Fibroblast of skin of back (primary cell): ENCODE measurements at regions not wholly inside any gene's neighbourhood (a gene's known extent, or its start where the extent isn't known, plus 50 kb on each side); places are given as distances from the start of the nearest gene placed in this dataset.
A peak's percentile ranks its signal among the peaks of the same experiment; 100 is the strongest.
"Not testable (repeated sequence)": the region's sequence is repeated elsewhere in the genome, so short reads cannot be mapped to it uniquely, and the experiment has no call there.

ENCODE experiments used
- DNase-seq: peaks from one replicate; pipeline ENCODE4 v3.0.0-alpha.2; 2013

DNA sequence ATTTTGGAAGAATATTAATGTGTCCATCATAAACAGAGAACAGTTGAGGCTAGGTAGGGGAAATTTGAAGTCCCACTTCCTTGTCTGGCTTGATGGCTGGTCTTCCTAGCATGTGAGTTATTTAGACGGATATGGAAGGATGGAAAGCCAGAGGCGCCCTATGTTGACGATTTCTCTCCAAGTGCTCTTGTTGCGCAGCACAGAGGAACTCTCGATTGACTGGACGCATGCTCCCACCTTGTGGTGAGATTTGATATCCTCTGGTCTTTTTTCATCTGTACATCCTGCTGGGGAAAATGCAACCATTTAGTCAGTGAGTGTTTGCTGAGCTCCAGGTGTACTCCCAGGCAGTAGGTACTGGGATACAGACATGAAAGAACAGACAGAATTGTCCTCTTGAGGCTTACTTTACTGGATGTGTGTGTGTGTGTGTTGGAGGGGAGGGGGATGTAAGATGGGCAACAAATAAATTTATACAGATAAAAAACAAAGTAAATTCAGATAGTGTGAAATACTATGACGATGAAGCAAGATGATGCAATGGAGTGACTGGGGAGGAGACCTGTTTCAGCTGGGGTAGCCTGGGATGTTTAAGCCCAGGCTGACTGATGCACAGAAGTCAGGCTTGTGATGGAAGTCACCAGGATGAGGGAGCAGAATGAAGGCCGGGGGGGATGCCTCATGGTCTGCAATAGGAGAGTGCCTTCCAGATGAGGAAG, 137.2 kb downstream of the TRIM43 start:
- DNase-seq: peak; percentile 82

DNA sequence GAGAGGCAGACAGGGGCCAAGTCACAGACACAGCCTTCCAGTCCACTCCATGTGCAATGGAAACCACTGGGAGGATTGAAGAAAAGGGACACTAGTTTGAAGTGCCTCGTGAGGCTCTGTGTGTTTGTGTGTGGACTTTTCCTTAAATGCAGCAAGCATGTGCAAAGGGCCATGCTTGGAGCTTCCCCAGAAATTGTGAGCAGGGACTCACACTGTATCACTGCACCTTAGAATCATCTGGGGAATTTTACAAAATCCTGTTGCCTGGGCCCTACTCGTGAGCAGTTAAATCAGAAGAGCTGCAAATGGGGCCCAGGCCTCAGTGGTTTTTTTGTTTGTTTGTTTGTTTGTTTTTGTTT, 137.8 kb downstream of the TRIM43 start:
- DNase-seq: no peak

DNA sequence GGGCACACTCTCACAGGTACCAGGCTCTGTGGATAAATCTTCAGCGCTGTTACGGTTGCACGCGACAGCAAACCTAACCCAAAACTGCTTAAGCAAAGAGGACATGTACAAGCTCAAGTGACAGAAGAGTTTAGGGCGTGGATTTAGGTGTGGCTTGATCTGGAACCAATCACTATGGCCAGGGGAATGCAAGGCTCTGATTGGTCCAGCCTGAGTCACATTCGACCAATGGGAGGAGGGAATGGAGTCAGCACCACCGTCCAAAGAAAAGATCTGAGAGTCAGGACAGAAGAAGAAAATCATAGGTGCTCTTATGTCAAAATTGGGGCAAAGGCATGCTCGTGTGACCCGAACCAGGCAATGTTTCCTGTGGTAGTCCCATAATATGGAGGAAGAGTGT, 139.0 kb downstream of the TRIM43 start:
- DNase-seq: peak; percentile 4

DNA sequence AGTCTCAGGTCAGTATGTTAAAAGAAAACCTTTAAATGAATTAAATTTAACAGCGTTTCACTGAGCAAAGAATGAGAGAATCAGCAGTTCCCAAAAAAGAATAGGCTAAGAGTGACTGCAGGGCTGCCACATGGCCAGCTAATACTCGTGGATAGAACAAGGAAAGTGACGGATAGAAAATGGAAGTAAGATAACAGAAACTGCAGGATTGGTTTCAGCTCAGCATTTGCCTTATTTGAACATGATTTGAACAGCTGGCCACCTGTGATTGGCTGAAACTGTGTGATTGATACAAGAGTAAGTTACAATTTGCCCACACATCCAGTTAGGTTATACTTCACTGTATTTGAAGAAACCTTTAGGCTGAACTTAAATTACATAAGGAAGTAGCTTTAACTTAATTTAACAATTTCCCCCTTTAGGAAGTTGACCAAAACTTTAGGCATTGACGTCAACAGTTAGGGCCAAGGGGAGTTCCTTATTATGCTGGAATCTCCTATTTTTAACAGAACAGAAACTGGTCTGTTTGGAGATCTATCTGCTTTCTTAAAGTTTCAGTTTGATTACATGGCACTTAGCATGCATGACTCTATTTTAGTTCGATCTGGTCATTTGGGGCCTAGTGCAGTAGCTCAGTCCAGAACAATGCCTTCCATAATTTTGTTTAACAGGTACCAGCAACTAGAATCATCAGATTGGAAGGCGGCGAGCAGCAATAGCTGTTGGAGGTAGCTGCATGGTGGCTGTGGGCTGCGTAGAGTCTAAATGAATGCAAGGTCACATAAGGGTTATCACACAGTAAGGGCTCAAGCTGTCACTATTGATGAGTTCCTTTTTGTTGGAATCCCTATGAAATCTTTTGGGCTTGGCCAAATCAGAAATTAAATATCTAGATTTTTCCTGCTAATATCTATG, 143.4 kb downstream of the TRIM43 start:
- no peak for DNase-seq

DNA sequence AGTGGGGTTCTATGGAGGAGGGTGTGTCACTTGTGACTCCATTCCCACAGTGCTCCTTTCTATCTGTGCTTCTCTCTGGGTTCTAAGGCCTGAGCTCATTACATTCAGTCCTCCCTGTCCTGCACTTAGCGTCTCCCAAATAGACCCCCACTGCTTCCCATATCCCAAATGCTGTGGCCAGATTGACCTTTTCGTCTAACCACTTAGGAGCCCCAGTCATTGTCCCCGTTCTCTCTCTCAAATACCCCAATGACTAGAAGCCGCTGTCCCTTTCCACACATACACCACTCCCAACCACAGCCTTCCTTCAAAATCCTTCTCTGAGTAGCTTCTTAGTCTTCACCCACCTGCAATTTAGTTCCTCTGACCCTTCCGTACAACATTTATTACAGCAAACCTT, 146.5 kb downstream of the TRIM43 start:
- no peak for DNase-seq

DNA sequence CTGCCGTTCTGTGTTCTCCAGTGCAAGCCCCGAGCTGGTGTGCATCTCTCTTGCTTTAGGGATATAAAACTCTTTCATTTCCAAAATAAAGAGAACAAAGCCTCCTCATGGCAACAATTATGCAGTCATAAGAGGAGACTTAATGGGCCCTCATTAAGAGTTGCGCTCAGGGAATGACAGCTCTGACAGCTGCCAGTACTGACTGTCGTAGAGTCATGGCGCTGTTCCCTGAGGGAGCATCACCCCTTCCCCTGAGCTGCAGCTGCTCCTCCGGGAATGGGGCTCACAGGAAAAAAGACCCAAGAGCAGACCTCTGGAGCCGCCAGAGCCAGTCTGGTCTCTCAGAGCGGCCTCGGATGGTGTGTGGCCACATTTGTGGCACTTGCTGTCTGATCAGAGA, 160.3 kb downstream of the TRIM43 start:
- DNase-seq: not testable (repeated sequence)

DNA sequence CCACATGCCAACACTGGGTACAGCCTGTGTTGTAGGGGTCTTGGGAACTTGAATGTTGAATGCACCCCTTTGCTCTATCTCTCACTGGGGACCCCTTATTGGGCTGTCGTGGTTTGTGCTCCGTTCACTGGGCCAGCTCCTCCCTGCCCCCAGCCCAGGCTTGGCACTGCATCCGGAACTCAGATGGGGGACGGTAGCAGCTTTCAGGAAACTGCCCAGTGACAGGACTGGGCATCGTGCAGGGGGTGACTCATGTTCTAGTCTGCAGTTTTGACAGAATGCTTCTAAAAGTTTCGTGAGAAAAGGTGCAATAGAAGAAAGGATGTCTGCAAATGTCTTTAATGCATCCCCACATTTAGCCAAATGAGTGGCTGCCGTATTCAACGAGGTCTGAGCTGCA, 162.0 kb downstream of the TRIM43 start:
- not testable (repeated sequence) for DNase-seq

DNA sequence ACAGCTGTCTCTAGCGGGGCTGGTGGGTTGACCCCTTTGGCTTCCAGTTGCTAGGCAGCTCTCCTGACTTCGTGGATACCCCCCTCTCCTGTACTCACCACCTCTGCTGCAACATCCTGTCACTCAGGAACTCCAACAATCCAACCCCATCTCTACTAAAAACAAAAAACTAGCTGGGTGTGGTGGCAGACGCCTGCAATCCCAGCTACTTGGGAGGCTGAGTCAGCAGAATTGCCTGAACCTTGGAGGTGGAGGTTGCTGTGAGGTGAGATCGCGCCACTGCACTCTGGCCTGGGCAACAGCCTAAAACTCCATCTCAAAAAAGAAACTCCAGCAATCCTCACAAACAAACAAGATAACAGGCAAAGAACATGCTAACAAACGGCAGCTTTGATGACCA, 162.4 kb downstream of the TRIM43 start:
- not testable (repeated sequence) for DNase-seq

DNA sequence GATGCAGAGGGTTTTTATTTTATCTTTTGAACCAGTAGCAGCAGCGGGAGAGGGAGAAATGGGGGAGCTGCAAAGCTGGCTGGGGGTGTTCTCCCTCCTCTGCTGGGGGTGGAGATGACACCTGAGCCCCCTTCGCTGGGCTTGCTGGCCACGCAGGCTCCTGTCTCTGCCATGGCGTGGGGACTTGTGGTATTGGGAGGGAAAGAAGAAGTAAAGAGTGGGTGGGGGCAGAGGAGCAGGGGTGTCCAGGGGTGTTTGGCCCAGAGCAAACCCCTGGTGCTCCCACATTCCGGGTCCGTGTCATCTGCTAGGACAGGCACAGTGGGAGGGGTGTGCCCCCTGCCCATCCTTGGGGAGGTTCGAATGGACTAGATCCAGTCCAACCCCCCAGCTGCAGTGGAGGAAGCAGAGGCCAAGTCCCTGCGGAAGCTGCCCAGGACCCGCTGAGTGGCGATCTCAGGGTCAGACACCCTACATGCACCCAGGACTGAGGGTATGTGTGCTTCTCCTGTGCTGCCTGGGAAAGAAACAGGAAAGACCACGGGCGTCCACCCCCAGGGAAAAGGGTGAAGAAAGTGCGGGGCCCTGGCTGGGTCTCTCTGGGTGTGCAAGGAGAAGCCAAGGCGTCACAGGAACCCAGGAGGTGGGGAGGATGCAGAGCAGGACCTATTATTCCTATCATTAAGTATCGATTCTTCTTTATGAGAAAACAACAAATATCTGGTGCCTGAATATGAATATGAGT, 163.2 kb downstream of the TRIM43 start:
- not testable (repeated sequence) for DNase-seq

DNA sequence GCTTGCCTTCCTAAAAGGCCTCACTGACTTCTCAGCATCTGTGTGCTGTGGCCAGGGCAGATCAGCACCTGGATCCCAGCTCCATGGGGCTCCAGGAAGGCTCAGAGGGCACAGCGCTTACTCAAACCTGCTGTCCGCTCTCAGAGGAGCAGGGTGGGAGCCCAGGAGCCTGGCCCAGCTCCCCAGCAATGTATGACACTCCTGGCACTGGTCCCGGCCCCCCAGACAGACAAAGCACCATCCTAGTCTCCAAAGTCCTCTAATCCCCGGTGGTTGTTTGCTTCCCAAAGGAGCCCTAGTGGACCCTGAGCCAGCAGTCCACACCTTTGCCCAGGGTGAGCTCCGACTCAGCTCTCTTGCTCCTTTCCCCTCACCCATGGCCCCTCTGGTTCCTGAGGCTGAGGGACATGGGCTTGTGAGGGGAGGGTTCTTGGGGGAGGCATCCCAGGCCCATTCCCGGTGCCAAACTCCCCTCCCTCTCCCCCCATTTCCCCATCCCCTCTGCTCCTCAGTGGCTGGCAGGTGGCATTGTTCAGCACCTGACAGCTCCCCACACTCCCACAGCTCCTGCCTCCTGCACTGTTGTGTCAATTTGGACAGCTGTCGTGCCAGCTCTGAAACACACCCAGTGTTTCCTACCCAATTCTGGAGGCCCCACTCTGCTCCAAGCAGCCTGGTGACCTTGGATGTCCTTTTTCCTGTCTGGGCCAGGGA, 164.3 kb downstream of the TRIM43 start:
- not testable (repeated sequence) for DNase-seq

DNA sequence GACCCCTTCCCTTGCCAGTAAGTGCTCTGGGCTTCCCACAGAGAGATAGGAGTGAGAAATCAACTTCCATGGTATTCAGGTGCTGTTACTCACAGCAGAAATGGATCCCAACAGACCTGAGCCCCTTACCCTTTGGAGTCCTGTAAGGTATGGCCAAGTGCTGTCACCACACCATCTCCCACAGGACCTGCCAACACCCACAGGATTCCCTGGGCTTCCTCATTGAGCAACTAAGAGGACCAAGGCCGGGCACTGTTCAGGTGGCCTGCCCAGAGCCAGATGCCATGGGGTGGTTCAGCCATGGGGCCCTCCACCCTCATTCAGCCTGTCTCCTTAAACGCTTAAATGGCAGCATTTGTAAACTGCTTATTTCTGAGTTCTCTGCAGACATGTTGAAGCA, 166.2 kb downstream of the TRIM43 start:
- no peak for DNase-seq

DNA sequence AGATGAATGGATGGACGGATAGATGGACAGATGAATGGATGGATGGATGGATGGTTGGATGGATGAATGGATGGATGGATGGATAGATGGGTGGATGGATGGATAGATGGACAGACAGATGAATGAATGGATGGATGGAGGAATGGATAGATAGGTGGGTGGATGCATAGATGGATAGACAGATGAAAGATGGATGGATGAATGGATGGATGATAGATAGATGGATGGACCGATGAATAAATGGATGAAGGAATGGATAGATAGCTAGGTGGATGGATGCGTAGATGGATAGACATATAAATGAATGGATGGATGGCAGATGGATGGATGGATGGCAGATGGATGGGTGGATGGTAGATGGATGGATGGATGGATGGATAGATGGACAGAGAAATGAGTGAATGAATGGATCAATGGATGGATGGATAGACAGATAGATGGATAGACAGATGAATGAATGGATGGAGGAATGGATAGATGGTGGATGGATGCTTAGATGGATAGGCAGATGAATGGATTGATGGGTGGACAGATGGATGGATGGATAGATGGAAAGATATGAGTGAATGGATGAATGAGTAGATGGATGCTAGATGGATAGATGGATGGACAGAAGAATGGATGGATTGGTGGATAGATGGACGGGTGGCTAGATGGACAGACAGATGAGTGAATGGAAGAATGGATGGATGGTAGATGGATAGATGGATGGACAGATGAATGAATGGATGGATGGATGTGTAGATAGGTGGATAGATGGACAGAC, 167.9 kb downstream of the TRIM43 start:
- DNase-seq: no peak

DNA sequence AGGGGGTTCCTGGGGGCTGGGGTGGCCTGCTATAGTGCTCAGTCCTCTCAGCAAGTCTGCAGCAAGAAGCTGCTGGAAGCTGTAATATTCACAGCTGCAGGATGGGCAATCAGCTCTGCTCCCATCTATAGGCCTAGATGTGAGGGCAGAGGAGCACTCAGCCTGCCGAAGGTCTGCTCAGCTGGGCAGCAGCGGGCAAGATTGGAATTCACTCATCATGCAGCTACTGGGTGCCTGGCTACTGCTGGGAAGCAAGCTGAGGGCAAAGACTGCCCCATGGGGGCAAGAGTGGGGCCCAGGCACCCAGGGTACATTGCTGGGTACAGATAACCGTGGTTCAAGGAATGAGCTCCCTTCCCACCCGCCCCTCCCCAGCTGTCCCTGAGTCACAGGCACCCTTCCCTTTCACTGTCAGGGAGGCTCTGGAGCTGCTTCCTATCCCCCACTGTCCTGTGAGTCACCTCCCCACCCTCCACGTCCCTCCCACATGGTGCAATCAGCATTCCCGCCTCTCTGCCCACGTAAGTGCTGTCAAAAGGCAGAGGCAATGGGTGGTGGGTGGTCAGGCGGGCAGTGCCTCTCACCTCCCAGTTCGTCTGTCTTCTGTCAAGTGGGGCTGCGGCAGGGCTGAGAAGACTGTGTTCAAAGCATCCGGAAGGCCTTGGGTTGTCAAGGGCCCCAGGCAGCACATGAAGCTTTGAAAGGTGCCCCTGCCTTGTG, 169.2 kb downstream of the TRIM43 start:
- peak; percentile 85 for DNase-seq

DNA sequence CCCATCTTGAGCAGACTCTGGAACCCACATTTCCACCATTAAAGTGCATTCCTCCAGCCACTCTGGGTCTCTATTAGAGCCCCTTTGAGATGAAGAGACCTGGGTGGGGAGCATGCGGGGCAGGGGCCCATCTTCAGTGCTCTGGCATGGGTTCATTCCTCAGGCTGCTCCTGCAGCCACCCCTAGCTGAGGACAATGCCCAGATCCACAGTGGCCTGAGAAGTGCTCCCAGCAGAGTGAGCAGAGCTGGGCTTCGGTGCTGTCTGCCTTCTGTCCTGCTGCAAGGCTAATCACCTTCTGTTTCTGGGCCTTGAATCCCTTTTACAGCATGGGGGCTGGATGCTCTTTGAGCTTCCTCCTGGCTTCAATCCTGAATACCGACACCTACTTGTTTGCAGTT, 169.8 kb downstream of the TRIM43 start:
- no peak for DNase-seq

DNA sequence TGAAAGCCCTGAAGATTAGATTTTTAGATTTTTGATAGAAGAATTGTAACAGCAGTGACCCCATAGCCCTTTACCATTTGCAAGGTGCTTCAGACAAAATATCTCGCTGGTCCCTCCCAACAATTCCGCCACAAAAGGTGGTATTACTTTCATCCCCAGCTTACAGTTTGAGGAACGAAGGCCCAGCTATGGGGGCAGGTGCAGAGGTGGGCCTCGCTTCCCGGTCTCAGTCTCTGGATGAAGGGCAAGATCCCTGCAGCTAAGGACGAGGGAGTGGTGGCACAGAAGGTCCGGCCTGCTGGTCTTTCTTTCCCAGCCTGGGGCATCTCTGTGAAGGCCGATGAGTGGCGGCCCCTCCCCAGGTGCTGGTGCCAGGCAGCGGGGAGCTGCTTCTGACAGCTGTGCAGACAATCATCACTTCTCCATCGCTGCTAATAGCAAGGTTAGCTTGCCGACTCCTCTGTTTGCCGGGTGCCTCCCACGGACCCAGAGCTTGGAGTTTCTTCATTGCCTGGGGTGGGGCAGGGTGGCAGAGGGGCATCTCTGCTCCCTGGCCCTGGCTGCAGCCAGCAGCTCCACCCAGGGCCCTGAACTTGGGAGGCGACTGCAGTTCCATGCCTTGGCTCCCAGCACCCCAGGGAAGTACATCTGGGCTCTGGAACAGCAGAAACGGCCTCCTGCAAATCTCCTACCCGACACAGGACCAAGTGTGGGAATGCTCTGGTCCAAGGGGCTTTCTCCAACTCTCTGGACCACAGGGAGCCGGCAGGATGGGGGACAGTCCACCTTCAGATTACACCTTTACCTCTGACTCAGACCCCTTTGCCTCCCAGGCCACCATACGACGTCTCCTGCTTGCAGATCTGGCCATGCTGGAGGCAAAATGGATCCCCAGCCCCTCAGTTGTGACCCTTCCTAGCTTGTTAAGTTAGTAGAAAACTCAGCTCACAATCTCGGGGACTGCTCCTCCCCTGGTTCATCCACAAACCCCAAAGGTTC, 170.5 kb downstream of the TRIM43 start:
- not testable (repeated sequence) for DNase-seq

DNA sequence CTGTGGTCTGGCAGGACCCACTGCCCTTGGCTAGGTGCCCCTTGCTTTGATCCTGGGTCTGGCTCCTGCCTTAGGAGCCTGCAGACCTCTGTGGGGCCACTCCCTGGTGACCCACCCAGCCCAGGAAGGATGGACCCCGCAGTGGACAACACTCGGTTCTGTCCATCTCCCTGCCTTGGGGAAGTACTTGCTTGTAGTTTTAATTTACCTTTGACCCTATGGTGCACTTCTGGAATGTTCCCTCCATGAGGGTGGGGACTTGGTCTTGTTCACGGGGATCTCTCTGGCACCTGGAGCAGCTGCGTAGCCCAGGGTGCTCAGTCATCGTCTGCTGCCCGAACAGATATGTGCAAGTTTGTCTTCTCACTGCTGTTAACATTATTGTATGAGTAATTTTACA, 171.3 kb downstream of the TRIM43 start:
- DNase-seq: not testable (repeated sequence)

DNA sequence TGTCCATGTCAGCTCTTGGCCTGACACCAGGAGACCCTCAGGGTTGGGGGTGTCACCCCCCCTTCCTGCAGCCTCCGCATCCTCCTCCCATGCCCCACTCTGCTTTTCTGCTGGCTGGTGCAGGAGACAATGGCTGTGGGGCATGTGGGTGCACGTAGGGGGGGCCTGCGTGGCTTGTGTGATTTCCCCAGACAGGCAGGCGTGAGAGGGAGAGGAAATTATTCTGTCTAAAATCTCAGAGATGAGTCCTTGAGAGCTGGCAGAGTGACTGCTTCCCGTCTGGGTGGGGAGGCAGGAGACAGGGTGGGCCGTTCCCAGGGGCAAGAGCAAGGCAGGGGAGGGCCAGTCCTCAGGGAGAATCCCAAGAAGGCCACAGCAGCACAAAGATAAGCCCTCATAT, 173.2 kb downstream of the TRIM43 start:
- not testable (repeated sequence) for DNase-seq

DNA sequence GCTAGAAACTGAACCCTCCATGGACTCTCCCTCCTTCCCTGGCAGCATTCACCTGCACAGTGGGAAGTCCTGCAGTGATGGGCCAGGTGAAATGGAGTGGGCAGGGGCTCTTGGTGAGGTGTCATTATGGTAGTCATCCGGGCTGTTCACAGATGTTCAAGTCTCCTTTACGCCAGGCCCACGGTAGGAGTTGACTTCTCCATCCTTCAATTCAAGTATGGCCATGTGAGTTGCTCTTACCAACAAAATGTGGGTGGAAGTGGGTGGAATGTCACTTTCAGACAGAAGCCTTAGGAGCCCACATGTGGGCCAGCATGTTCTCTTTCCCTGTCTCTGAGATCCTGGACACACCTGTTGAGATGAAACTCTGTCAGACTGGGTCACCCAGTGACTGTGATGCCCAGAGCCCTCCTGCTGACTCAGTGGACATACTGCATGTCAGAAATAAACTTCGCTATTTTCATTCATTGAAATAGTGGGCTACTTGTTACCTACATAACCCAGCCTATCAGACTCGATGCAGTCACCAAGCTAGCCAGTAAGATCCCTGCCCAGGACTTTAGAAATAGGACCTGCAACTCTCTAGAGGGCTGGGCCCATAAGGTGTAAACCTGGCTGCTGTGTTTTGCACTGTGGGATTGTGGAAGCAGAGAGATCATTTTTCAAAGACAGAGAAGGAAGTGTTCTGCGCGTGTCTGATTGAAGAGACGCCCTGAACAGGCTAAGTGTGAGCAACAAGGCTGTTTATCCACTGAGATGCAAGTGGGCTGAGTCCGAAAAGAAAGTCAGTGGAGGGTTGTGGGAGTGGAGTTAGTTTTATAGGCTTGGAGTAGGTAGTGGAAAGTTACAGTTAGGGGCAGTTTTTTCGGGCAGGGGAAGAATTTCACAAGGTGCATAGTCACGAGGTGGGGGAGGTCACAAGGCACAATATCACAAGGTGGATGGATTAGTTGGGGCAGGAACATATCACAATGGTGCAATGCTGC, 174.4 kb downstream of the TRIM43 start:
- DNase-seq: not testable (repeated sequence)
